HG02870 (cell line): ENCODE measurements at regions not wholly inside any gene's neighbourhood (a gene's known extent, or its start where the extent isn't known, plus 50 kb on each side); places are given as distances from the start of the nearest gene placed in this dataset.

Source experiments
- ATAC-seq: cut with Tn5 transposase; IDR thresholded peaks from one replicate; pipeline ENCODE4 v1.9.1; 2021; ENCODE audit warnings: mild to moderate bottlenecking, moderate library complexity; ENCODE audit not compliant: unreplicated experiment

DNA sequence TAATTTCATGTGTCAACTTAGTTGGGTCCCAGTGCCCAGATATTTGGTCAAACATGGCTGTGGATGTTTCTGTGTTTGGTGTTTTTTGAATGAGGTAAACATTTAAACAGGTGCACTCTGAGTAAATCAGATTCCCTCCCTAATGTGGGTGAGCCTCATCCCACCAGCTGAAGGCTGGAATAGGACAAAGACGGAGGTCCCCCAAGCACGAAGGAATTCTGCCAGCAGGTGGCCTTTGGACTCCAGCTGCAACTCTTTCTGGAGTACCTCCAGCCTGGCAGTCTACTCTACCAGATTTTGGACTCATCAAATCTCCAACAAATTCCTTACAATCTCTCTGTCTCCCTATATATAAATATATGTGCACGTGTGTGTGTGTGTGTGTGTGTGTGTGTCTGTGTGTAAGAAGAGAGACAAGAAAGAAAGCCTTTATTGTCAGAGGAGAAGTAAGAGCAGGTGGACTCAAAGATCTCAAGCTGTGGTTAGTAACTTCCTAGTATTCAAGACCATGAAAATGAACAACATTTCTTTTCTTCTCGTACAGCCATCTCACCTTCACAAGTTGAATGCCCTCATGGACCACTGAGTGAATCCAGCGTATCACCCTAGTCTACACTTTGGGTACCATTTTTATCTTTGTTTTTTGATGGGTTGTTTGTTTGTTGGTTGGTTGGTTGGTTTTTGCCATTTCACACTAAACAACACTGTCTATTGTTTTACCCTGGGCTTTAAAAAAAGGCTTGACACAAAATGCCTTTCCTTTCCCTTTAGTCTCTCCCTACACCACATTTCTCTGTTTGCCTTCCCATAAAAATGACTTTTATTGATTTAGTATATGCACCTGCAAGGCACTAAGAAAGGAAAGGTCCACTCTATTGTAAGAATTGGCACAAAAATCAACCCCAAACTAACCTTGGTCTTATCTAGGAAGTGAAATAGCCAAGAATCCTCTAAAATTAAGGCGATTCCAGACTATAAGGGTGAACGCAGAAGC, 118.7 kb downstream of the TENT4A start:
- no peak for ATAC-seq

DNA sequence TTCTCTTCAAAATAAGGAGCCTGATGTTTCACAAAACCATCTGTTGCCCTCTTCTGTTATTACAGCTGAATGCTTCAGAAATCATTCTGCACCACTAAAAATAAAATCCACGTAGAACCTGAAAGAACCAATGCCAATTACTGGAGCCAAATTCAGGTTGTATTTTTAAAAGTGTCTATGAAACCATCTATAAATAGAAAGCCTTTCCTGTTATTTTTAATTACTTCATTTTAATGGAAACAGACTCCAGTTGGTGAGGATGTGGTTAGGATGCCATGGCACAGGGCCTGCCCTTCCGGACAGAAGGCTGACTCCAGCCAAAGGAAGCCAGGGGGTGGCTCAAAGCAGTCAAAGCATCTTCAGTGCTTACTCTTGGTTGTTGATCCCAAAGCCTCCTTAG, 119.8 kb downstream of the TENT4A start:
- ATAC-seq: no peak

DNA sequence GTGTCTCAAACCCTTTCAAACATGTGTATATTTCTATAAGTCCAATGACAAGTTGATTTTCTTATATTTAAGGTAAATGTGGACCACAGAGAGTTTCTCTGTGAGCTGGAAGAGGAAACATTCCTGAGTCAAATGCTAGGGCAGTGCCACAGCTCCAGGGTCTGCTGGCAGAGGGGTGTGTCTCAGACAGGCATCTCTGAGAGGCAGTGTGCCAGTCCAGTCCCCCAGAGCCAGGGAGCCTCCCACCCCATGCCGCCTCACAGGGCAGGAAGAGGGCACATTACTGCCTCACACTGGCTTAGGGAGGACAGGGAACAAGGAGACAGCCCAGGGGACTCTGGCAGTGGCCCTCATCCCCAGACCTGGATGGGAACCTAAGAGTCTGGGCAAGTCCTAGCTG, 120.2 kb downstream of the TENT4A start:
- ATAC-seq: no peak

DNA sequence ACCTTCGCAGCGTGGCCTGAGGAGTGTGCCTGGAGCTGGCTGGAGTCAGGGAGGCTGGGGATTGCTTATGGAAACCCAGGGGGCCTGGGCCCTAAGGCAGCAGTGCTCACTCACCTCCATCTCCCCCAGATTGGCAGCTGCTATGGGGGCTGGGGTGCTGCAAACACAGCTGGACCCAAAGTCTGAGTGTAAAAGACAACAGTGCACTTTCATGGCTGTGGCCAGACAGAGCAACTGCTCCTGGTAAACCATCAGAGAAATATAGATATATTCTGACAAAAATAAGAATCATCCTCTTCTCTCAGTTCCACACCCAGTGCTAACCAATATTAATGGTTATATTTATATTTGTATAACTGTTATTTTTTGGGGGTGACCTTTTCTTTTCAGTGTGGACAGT, 123.9 kb downstream of the TENT4A start:
- ATAC-seq: no peak

DNA sequence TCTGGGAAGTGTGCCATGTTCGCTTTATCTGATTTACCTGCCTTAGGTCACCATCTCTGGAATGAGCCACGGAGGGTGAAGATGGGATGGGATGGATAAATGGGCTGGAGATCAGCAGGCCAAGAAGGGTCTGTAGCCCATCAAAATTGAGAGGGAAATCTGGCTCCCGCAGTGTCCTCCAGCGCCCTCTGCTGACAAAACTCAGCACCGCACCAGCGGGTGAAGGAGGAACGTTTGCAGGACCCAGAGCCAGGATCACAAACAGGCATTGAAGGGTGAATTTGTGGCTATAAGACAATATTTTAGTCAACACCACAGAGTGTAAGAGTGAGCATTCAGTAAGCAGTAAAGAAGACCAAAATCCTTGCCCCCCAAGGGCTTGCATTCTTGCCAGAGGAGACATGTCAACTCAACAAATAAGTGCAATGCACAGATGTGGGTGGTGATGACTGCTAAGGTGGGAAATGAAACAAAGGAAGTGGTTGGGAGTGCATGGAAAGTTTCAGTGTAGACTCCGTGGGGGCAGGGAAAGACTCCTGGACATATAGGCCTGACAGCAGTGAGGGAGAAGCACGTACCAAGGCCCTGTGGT, 124.4 kb downstream of the TENT4A start:
- ATAC-seq: no peak

DNA sequence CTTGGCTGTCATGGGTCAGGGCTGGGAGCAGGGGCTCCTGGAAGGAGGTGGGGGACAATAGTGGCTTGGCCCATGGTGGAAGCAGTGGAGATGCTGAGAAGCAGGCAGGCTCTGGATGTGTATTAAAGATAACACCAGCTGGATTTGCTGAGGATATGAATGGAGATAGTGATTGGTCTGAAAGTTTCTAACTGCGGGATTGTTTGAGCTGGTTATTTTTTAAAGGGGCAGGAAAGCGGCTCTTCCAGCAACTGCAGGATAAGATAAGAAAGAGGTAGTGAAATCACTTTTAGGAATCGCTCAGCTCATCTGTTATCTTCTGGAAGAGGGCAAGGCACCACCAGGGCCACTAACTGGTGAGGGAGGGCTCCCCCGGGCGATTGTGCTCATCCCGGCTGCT, 125.5 kb downstream of the TENT4A start:
- no peak for ATAC-seq

DNA sequence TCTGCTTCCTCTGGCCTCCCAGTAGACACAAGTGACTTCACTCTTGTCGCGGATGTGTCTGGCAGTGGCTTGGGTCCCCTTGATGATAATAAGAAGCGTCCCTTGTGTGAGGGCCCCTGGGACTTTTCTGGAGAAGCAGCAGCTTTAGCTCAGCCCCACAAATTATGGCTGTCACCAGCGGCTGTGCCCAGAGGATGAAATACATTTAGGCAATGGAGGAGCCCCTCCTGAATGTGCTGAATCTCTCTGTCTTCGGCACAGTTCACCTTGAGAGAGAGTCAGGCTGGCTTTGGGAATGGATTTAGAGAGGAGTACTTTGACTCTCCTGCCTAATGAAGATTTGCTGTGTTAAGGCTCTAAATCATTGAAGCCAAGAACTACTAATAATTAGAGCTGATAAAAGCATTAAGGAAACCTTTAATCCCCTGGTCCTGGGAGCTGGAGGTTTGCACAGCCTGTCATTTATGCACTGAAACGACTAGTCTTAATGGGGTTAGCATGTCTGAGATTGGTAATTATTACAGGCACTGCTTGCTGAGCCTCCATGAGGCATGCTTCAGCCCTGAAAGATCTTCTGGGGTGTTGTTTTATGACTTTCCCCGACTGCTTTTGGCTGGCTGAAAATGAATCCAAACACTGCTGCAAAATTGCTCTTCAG, 127.0 kb downstream of the TENT4A start:
- ATAC-seq: no peak

DNA sequence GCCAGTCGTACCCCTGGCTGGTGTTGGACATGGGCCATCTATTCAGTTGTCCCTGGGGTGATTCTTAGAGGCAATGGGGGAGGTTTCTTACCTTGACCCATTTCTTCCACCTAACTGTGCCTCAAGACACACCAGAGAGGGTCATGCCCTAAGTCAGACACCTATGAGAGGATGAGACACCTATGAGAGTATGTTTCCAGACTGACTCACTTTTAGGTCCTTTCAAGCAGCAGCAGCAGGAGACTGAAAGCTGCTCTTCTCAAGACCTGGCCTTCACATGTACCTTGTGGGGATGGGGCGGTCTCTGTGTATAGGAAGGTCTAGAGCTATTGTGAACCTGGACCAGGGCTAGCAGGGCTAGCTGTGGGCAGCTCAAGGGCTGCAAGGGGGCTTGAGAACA, 130.1 kb downstream of the TENT4A start:
- ATAC-seq: no peak

DNA sequence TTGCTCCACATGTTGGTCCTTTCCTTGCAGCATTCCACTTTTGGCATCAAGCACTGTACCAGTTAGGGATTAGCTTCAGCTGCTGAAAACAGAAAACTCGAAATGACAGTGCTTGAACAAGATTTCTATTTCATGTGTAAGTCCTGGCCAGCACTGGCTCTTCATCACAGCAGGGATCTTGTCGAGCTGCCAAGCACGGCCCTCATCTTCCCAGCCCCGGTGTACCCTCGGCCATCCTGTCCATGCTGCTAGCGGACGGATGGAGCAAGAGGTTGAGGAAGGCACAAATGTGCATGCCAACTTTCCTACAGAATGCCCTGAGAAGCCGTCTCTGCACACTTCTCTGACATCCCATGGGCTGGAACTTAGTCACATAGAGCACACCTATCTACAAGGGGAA, 130.6 kb downstream of the TENT4A start:
- no peak for ATAC-seq

DNA sequence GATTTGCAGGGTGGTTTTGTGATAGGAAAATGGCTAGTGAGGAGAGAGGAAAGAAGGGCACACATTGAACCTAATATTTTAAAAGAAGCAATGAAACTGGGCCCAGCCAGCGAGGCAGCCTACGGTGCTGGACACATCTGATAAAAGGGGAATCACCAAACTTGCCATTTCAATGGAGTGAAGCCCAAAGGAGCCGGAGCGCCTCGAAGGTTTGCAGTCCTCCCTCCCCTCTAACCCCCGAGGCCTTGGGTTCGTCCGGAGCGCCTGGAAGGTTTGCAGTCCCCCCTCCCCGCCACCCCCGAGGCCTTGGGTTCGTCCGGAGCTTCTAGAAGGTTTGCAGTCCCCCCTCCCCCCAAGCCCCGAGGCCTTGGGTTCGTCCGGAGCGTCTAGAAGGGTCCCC, 132.6 kb downstream of the TENT4A start:
- no peak for ATAC-seq

DNA sequence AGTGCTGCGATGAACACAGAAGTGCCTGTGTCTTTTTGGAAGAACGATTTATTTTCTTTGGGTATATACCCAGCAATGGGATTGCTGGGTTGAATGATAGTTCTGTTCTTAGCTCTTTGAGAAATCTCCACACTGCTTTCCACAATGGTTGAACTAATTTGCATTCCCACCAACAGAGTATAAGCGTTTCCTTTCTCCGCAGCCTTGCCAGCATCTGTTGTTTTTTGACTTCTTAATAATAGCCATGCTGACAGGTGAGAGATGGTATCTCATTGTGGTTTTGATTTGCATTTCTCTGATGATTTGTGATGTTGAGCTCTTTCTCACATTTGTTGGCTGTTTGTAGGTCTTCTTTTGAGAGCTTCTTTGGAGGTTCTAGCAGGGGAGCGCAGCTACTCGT, 134.6 kb downstream of the TENT4A start:
- ATAC-seq: no peak

DNA sequence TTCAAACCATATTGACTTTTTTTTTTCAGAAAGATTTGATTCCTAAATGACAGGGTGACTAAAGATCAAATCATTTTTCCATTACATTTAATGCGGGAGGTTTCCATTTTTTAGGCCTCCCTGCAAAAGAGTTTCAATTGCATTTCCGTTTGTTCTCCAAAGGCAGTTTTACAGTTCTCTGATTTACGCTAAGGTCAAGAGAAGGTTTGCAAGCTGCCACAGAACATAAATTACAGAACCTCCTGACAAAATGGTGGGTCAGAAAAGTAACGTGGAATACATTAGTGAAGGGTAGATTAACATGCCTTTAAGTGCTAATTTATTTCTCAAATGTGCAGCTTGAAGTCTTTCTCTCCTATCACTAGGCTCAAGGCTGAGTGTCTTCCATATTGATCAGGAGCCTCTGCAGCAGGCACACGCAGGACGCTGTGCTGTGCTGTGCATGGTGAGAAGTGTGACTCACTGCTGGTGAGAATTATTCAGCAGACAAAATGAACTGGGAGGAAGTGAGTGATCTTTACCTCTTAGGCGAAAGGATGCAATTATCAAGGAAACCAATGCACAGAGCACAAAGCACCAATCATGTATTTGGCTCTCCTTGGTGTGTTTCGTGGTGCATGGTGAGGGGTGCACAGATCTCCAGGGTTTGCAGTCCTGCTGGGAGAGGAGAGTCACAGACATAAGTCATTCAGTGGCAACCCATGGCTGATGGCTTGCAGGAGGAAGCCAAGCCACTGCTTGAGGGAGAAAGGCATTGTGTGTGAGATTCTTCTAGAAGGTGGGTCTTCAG, 136.3 kb downstream of the TENT4A start:
- no peak for ATAC-seq

DNA sequence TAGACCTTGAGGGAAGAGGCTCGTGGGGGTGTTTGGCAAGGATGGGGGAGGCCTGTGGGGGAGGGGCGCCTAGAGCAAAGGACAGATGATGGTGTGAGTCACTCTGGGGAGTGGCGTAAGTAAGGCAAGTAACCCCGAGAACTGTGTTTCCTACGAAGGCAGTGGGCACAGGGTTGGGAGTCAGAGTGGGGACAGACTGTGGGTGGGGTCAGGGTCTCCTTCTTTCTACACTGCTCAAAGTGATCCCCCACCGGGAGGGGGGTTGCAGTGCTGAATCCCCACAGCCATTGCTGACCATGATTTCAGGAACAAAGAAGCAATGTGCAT, 136.8 kb downstream of the TENT4A start:
- ATAC-seq: no peak

DNA sequence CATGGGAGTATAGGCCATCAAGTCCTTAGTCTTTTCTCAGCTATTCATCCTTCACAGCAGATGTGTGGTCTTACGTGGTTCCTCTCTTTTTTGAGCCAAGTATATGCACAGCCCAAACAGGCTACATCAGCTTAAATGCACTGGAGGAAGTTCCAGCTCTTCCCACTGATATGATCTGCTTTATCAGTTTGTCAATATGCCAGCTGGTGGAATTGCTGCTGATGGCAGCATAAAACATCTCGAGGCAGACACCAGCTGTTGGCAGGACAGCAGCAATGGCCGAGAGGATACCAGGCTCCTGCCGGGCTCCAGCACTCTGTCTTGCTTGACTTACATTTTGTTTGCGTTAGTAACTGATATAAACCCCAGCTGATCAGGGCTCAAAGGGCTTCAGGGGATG, 143.4 kb downstream of the TENT4A start:
- ATAC-seq: no peak

DNA sequence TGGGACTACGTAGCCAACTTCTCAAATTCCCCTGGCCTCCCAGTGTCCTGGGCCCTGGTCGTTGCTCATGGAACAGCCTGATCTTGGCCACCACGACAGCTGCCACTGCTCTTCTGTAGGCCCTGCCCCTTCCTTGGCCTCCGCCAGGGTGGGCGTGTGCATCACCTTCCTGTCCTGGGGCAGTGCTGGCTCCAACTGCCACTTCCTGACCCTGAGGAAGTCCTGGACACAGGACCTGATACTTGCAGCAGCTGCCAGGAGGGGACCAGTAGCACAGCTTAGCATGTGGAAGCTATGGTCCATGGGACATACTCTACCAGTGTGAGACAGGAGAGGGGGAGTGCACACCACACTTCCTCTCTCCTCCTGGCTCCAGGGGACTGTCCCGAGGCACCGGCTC, 145.2 kb downstream of the TENT4A start:
- no peak for ATAC-seq

DNA sequence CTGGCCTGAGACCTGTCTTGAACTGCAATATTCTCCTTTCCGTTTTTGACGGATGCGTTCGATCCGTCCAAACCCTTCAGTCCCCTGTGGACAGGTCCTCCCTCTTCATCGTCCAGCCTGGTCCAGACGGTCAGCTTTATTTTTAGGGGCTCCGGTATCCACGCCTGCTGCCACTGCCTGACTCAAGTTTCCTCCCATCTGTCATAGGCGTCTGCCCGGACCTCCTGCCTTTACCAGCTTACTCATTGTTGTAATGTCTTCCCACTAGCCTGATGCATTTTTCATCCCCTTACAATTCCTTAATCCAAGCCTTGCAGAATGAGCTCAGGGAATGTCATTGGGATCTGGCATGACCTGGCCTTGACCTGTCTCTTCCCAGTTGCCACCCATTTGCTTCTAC, 145.8 kb downstream of the TENT4A start:
- no peak for ATAC-seq

DNA sequence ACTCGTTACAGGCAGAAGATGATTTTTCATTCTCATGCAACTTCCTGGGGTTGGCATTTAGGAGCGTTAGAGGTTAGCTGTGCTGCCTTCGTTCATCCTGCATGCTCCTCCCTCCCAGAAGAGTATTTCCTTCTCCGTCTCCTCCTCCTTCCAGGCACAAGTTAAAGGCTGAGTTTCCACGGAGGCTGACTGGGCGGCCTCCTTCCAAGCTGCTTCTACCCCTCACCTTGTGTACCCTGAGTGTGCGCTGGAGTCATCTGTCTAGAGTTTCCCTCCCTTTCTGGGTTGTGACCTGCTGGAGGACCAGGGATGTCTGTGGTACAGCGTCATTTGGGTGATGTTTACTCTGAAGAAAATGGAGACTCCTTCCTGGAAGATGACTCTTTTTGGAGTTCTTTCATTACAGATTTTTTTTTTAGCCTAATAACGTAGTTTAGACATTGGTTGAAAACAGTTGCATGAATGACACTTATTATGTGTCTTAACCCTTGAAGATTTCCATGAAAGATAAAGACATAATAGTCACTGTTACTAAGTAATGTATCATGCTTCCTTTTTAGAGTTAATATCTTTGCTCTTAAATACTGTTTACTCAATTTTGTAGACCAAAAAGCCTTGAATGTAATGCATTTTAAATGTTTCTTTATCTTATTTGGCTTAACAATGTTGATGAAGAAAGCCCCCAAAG, 146.9 kb downstream of the TENT4A start:
- ATAC-seq: no peak

DNA sequence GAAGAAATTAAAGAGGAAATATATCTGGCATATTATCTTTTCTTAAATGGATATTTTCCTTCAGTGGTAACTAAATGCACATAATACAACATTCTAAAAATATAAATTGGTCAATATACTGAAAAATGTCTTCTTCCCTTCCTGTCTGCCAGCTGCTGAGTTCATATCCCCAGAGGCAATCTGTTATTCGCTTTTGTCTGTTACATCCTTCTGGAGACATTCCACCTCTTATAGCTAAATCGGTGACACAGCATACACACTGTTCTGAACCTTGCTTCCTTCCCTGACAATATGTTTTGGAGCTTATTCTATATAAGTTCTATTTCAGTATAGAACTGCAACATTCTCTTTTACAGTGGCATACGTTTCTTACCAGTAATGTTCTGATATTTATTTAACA, 147.8 kb downstream of the TENT4A start:
- ATAC-seq: no peak

DNA sequence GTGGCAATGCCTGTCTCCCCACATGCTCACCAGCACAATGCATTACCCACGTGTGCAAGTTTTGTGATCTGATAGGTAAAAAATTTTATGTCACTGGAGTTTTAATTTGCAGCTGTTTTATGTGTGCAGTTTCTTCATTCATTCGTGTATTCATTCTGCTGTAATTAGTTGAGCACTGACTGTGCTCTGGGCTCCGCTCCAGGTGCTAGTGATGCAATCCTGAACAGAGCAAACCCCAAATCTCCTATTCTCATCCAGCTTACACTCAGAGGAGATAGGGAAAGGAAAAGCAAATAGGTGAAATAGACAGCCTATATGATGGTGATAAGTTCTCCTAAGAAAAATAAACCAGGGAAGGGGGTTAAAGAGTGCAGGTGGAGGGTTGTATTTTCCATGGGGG, 148.4 kb downstream of the TENT4A start:
- no peak for ATAC-seq

DNA sequence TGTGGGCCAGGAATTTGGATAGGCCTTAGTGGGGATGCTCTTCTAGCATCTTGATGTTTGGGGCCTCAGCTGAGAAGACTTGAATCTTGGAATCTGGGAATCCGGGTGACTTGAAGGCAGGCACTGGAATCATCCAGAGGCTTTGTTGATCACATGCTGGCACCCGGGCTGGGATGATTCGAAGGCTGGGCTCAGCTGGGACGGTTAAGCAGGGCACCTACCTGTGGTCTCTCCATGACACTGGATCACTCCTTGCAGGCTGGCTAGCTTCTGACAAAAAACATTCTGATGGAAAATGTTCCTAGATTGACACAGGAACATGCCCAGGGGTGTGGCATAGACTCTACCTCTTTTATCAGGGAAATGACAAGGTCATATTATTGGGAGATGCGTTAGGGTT, 149.1 kb downstream of the TENT4A start:
- no peak for ATAC-seq

DNA sequence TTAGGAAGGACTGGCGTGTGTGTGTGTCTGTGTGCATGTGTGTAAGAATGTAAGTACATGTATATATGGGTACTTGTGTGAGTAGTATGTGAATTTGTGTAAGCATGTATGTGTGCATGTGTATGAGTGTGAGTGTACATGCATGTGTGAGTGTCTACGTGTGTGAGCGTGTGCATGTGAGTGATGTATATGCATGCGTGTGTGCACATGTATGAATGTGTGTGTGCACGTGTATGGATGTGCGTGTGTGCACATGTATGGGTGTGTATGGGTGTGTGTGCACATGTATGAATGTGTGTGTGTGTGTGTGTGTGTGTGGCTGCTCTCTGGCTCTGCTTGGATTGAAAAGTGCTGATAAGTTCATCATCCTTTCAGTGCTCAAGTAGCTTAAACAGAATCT, 154.5 kb downstream of the TENT4A start:
- ATAC-seq: no peak
